ELR (cell line): ENCODE measurements at regions not wholly inside any gene's neighbourhood (a gene's known extent, or its start where the extent isn't known, plus 50 kb on each side); places are given as distances from the start of the nearest gene placed in this dataset.

ENCODE experiments used
- DNase-seq: peaks from one replicate; pipeline ENCODE4 v3.0.0-alpha.2; 2015; ENCODE audit warnings: low read depth

DNA sequence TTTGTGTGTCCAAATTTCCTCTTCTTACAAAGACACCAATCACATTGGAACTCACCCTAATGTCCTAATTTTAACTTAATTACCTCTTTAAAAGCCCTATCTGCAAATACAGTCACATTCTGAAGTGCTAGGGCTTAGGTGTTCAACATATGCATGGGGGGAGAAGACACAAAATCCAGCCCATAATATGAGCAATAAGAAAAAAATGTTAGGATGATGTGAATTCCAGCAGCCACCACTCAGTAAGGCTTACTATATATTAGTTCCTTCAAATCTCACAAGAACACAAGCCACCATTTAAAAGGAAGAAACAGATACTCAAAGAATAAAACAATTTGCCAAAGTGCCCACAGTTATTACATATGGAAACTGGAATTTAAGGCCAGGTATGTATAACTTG, 285.7 kb downstream of the EPHA4 start:
- DNase-seq, result no peak

DNA sequence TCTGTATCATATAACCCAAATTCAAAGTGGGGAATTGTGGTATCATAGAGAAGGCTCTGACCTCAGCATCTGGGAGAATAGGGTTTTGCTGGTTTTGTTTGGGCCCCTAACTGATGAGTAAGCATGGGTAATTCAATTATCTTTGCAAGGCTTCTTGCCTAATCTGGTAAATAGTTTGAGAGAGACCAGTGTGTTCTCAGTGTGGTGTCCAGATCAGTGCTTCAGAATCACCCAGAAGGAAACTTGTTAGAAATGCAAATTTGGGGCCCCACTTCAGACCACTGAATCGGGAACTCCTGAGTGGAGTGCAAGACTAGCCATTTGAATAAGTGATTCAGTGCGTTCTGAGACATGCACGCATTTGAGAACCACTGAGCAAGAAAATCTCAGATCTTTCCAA, 282.7 kb downstream of the EPHA4 start:
- DNase-seq, result no peak

DNA sequence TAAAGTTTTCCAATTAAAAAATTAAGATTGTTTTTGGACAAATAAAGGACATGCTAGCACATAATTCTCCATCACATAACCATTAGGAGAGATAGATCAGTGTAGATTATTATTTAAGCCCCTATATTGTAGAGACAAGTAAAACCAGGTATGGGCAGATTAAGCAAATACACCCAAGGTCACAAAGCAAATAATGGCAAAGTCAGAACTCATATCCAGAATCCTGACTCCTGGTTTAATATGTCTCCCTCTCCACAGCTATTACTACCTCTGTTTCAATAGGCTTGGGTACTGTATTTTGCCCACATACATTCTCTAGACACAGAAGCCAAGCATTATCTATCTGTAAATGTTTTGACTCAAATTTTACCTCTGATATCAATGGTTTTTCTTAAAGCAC, 282.3 kb downstream of the EPHA4 start:
- no peak for DNase-seq

DNA sequence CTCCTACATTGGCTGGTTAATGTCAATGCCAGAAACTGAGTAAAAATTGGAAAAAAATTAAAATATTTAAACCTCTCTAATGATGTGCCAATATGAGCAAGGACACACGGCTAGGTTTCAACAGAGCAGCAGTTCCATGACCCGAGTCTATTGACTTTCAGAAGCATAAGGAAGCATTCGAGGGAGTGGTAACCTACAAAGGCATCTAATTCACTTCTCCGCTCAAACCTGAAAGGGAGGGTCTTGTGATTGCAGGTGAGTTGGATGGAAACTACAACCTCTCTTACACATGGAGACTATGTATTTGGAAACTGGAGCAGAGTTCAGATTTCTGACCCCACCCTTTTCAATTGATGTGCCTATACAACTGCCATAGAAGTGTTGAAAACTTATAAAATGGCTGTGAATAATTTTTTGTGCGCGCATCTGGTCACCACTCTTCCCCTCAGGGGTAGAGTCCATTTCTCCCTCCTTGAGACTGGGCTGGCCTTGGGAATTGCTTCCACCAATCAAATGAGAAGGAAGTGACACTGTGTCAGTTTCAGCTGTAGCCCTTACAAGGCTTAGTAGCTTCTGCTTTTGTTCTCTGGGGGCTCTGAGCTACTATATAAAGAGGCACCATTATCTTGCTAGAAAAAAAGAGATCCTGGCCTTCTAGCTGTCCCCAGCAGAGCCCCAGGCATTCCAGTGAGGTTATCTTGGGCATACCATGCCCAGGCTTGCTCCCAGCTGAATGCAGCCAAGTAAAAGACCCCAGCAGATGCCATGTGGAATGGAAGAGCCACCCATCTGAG, 278.0 kb downstream of the EPHA4 start:
- no peak for DNase-seq

DNA sequence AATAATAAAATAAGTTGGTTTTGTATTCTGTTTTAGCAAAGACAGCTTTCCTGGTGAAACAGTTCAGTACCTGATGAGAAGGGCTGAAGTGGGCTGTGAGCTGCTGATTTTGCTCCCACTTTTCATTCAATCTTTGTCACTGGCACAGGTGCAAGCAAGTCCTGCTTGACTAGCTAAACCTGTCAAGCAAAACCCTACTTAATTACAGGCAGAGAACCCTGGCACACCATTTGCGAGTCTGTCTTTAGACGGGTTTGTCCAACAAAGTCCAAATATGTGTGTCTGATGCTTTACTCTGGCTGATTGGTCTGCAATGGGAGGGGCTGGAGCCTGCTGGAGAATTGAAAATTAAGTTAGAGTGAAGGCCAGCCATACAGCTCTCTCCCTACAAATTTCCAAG, 267.2 kb downstream of the EPHA4 start:
- DNase-seq, result no peak

DNA sequence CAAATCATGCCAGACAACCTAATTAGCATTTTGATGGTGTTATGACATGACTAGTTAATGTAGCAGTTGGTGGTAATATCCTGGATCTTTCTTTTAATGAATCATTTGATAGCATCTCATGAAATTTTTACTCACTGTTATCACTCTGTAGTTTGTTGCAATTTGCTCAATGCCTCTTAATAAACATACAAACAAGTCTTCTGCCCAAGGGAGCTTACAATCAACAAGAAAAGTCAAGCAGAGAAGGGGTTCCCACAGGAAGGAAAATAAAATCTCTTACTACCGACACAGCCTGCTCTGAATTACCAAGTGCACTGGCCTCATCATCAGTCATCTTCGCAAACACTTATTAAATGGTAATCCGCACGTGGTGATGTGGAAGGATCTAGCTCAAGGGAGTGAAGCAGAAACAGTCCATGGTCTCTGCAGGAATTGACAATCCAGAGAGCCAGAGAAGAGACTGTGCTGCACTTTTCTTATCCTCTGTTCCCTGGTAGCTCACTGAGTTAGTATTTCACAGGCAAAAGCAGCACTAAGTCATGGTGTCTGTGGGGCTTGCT, 263.5 kb downstream of the EPHA4 start:
- no peak for DNase-seq

DNA sequence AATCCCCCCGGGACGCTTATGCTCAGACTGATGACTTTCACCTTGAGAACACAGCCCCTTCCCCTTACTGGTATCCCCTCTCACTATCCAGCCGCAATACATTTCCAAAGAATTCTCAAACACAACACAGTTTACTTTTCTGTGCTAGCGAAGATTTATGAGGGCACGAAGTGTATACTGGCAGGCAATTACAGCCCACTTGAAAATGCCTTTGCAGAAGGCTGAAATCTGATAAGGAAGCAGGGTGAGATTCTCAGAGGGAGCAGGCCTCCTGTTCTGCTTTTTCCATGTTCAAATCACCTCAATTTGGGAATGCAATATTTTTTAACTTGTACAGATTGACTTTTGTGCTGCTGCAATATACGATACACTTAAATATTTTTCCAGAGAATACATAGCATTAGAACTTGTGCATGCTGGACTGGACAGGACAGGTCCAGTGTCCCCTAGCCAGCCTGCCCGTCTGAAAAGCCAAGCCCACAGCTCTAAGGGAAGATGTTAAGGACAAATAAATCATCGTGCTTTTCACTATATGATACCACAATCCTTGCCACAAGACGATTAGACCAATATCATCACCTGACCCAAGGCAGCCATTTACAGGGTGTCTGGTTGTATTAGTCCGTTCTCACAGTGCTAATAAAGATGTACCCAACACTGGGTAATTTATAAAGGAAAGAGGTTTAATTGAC, 262.1 kb downstream of the EPHA4 start:
- DNase-seq, result no peak

DNA sequence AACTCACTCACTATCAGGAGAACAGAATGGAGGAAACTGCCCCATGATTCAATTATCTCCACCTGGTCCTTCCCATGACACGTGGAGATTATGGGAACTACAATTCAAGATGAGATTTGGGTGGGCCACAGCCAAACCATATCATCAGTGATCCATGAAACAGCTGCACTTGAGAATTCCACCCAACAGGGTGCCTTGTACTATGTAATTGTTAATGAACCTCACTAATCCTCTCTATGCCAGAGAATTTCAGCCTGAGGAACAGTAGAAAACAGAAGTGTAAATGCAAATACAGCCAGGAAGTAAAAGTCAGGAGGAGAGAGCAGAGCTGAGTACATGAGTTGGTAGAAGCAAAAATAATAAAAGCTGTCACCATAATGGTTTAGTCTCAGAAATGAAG, 261.4 kb downstream of the EPHA4 start:
- no peak for DNase-seq

DNA sequence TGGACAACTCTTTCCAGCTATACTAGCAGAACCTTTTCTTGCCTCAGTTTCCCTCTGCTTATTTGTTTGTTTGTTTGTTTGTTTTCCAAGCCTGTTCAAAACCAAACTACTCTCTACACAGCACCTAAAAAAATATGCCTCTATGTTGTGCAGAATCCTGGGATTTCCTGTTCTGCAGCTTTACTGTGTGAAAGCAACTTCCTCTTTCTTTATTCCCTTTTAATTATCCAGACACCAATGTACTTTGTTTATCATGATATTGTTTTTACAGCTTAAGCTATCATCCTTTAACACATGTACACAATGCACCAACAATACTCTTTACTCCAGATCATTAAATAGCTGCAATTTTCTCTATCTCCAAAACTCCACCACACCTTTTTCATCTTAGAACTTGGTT, 259.5 kb downstream of the EPHA4 start:
- DNase-seq, result no peak

DNA sequence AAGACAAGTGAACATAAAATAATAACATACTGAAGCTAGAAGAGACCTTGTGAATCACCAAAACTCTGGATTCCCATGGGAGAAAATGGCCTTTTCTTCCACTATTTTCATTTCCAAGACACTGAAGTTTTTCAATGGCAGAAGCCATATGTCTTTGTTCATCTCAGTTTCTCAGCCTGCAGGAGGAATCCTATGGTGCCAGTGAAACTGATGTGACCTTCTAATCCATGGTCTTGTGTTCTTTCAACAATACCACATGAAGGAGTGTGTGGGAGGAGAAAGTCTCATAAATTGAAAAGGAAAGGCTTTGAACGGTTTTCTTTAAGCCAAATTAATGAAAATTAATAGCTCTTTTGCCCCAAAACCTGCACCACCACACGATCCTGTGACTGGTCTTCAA, 257.3 kb downstream of the EPHA4 start:
- DNase-seq, result no peak

DNA sequence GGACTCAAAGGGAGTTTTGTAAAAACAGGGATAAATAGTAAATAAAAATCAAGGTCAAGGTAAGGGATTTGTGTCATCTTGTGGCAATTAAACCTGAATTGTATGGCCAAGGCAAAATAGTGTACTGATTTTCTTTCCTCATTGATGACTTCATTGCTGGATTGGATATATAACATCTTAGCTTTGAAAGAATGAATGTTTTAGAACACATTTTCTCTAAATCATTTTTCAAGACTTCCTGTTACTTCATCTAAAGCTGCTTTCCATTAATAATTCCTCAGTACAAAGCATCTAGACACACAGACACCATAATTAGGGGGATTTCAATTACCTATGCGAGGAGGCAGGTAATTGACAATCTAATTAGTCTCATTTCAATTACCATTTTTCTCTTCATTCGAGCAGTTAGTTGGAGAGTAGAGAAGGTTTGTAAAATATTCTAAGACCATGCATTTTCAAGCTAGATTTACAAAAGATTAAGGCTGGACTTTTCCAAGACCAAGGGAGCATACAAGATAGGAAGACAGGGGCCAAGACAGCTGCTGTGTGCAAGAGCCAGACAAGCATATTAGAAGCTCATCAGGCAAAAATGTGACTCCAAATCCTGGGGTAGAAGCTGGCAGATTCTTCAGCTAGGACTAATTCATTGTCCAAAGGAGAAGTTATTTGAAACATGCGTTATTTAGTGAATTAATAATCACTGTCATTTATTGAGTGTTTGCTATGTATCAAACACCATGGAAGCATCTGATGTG, 253.6 kb downstream of the EPHA4 start:
- no peak for DNase-seq

DNA sequence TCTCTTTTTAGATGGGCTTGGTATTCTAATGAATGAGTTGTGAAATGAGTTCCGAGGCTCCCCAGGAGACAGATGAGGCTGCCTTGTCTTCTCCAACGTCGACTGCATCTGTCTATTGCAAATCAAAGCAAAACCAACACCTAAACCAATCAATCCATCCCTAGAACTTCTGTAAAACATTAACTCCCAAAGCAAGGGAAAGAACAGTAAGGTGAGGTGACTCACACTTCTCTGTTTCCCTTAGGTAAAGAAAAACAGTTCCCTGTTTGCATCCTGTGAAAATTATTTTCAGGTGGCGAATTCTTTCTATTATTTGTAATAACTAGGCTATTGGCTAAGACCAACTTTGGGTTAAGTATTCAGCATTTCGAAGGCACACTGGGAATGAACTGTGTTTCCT, 249.4 kb downstream of the EPHA4 start:
- no peak for DNase-seq

DNA sequence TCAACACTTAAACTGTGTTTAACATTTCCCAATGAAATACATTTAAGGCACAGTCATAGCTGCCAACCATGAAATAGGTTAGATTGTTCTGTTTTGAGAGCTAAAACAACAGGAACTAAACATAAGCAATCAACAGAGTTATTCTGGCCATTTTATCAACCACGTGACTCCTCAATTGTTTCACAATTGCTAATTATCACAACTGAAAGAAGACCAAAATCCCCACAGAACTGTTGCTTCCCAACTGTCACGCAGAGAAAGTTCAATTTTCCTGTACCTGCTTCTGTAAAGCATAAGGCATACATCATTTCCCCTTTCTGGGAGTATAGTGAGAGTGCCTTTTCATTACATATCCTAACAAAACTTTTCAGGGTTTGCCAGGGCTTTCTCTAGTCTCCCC, 248.6 kb downstream of the EPHA4 start:
- DNase-seq, result no peak

DNA sequence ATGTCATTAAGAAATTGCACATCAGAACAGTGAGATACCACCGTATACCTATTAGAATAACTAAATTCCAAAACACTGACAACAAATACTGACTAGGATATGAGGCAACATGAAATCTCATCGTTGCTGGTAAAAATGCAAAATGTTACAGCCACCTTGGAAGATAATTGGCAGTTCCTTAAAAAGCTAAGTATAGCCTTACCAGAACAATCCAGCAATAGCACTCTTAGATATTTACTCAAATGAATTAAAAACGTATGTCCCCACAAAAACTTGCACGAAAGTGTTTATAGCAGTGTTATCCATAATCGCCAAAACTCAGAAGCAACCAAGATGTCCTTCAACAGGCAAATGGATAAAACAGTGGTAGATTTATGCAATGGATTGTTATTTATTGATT, 241.7 kb downstream of the EPHA4 start:
- no peak for DNase-seq

DNA sequence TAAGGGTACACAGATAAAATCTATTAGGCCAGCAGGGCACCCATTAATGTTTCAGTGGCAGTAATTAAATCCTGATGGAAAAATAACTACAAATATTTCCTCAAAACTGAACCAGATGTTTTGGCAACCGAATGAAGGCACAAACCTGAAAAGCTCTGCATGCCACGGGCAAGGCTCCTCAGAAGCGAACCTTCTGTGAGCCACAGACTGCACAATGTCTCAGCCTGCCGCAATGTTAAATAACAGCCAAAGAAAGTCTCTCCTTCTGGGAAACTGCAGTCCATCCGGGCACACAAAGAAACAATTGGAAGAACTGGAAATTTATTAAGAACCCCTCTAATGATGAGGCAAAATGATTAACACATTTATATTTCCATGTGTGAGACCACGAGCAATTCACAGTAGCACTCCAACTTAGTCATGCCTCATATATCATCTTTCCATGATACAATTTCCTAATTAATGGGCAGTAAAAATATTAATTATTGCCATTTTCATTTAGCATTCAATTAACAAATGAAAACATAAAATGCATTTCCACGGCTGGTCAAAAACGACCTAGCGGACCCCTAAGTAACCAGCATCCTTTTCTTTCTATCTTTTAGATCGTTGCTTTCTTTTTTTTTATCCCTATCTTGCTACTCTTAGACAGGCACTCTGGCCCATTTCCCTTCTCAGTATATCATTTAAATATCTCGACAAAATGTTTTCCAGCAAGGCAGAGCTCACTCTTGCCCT, 237.5 kb downstream of the EPHA4 start:
- no peak for DNase-seq

DNA sequence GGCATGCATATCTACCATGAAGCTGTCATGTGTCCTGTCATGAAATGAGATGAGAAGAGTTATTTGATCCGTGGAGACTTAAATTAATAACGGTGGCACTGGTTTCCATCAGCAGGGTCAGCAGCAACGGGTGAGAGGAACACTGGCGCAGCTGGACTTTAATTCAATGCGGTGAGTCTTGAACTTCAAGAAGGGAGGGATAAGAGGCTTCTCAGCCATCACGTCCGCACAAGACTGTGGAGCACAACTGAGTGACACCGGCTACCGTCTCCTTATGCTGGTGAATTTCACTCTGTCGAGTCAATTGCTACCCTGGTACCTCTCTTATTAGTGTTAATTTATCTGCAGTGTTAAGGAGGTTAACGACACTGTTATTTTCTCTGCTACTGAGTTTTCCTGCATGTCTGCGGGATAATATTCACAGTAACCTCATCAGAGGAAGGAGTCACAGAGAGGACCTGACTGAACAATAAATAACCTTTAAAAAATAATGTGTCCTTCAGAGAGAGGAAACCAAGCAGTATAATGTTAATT, 236.8 kb downstream of the EPHA4 start:
- DNase-seq, result no peak

DNA sequence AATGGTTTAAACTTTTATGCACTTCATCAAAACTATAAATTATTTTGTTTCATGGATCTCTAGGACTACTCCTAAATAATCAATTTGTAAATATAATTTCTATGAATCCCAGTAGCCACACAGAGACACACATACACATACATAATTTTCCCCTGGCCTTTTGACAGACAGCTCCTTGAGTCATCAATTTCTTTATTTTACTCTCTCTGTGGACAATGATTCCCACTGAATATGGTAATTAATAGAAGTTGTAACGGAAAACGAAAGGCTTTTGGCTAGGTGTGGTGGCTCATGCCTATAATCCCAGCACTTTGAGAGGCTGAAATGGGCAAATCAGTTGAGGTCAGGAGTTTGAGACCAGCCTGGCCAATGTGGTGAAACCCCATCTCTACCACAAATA, 235.1 kb downstream of the EPHA4 start:
- no peak for DNase-seq

DNA sequence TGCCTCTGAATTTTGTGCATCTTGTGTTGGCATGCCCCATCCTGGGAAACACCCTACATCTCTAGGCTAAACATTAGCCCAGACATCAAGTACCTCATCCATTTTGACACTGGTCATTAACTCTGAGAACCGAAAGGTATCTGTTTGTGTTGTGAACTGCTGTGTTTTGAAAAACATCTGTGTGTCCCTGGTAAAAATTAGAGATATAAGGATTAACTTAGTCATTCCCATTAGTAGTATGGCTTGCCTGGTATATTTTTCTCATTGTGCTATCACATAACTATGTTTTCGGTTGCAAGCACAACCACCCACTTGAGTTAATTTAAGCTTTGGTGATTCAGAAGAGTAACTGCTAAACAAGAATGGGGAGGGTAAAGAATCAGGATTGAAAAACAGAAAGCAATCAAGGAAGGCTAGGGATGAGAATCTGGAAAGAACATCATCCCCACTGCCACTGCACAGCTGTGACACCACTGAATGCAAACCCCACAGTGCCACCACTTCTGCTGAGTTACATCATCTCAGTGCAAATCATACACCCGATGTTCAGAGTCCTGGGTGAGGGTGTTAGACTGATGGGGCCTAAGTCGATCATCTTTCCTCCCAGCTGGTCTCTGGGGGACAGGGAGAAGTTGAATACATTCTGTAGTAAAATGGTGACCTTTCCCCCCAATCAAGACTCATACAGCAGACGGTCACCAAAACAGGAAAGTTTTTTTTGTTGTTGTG, 234.0 kb downstream of the EPHA4 start:
- no peak for DNase-seq

DNA sequence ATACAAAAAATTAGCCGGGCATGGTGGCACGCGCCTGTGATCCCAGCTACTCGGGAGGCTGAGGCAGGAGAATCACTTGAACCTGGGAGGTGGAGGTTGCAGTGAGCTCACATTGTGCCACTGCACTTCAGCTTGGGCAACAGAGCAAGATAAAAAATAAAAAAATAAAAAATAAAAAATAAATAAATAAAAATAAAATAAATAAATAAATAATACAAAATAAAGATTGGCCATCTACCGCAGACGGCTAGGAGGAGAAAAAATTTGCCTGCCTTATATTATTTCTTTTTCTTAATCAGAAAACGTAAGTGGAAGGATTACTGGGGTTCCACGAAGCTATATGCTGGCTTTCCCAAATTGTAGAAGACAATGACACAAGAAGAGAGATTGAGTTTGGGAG, 229.7 kb downstream of the EPHA4 start:
- DNase-seq, result no peak

DNA sequence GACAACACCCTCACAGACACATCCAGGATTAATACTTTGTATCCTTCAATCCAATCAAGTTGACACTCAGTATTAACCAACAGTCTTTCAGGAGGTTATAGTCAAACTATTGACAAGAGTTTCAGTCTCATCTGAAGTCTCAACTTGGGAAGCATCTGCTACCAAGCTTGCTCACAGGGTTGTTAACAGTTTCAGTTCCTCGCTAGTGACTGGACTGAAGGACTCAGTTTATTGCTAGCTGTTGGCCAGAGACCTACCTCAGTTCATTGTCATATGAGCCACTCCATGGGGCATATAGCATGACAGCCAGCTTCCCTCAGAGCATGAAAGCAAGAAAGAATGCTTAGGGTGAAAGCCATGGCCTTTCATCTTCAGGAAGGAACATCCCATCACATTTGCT, 228.6 kb downstream of the EPHA4 start:
- no peak for DNase-seq

DNA sequence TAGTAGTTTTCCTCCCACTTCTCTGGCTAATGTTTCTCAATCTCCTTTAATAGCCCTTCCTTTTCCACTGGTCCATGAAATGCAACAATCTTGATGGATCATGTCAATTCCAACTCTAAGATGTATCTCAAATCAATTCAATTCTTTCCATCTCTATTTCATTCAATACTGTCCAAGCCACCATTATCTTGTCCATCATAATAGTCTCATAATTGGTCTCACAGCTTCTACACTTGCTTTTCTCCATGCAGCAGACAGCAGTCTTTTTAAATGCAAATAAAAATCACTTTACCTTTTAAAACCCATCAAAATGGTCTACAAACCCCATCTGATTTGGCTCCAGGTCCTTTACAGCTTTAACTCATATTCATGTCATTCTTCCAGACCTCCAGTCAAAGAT, 226.6 kb downstream of the EPHA4 start:
- DNase-seq, result no peak
